Pons (tissue), 1 donor: ENCODE measurements at regions not wholly inside any gene's neighbourhood (a gene's known extent, or its start where the extent isn't known, plus 50 kb on each side); places are given as distances from the start of the nearest gene placed in this dataset.
"Not testable (repeated sequence)": the region's sequence is repeated elsewhere in the genome, so short reads cannot be mapped to it uniquely, and the experiment has no call there.

ENCODE experiments used
- DNase-seq: peaks from one replicate; pipeline ENCODE4 v3.0.0-alpha.2; 2016; ENCODE audit warnings: low spot score

DNA sequence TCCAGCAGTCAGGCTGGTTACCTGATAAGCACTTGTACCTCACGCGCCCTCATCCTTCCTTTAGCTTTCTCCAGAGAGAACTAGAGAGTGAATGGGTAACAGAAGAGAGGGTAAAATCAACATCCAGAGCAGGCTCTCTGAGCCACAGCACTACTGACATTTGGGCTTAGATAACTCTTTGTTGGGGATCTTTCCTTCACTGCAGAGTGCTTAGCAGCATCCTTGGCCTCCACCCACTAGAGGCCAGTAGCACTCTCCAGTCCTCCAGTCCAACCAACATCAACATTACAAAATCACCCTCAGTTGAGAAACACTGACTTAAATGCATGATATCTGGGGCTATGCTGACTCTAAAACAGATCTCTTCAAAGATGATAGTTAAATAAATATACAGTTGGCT lies 220.7 kb downstream of the TACR3 start:
- no peak for DNase-seq

DNA sequence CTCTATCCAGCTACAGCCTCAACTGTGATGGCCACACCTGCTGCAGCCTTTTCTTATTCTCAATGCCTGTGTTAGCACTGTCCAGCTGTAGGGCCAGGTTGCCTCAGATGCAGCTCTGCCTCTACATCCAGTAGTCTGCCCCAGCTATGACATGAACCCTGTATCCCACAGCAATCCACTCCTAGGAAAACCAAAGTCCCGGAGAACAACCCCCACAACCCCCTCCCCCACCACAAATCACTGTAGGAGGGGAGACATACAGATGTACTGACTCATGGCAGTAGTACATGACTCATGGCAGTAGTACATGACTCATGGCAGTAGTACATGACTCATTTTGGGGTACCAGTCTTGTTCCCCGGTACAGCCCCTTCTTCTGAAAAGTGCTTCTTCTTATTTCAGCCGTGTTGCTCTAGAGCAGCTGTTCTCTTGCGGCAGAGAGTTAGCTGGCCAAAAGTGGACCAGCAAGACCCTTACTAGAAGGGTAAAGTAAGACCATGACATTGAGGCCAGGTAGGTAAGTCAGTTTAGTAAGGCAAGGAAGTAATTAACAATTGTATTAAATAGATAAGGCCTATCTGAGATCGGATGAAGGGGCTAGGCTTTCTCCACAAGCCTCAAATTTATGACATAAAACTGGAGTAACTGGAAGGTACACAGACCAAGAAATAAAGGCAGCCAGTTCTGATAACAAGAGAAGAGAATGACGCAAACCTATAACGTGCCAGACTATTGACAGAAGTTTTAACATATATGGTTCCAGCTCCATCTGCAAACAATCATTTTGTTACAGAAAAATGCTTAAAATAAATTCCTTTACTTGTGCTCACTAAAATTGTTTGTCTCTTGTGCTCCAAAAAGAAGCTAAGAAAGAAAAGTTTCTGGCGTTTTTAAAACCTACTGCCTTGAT lies 221.4 kb downstream of the TACR3 start:
- no peak for DNase-seq

GRCh38 chr4:103497692-103498091 lies 222.1 kb downstream of the TACR3 start:
- no peak for DNase-seq

GRCh38 chr4:103496800-103497199 lies 223.0 kb downstream of the TACR3 start:
- no peak for DNase-seq

- DNase-seq = no peak
These were observed 226.2 kb downstream of the TACR3 start for GRCh38 chr4:103493450-103494159.

DNA sequence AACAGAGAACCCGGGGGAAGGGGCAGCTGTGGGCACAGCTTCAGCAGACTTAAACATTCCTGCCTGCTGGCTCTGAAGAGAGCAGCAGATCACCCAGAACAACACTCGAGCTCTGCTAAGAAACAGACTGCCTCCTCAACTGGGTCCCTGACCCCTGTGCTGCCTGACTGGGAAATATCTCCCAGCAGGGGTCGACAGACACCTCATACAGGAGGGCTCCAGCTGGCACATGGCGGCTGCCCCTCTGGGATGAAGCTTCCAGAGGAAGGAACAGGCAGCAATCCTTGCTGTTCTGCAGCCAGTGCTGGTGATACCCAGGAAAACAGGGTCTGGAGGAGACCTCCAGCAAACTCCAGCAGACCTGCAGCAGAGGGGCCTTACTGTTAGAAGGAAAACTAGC lies 234.5 kb downstream of the TACR3 start:
- not testable (repeated sequence) for DNase-seq

GRCh38 chr4:103484521-103484920 lies 235.3 kb downstream of the TACR3 start:
- DNase-seq = no peak

- DNase-seq = no peak
These were observed 236.9 kb downstream of the TACR3 start for GRCh38 chr4:103482893-103483292.

DNA sequence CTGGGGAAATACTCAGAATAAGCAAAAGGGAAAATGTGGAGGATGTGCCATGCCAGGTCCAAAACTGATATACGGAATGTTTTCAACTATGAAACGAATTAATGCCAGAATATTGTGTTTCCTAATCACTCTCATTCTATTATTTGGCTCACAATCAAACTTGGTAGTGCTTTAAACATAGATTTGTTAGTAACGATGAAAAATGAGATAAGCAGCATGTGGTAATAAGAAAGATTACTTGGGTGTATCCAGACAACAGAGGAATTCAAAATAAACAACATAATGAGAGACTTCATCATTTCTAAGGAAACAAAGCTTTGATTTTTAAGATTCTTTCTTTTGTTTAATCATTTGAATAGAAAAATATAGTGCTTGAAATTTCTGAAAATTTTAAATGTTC lies 237.3 kb downstream of the TACR3 start:
- DNase-seq = no peak

DNA sequence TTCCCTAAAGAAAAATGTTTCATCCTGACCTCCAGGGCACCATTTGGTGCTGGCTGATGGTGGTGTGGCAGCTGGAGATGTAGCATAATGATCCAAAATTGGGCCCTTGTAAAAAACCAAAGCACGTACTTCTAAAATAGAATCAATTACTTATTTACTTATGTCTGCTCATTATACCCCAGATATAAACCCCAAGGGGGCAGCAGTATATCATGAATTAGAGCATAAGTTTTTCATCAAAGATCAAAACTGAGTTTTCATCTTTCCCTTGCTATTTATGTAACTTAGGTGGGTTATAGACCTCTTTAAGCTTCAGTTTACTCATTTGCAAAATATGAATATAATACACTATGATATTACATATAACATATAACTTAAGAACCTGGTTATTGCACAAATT lies 241.1 kb downstream of the TACR3 start:
- DNase-seq = no peak

DNA sequence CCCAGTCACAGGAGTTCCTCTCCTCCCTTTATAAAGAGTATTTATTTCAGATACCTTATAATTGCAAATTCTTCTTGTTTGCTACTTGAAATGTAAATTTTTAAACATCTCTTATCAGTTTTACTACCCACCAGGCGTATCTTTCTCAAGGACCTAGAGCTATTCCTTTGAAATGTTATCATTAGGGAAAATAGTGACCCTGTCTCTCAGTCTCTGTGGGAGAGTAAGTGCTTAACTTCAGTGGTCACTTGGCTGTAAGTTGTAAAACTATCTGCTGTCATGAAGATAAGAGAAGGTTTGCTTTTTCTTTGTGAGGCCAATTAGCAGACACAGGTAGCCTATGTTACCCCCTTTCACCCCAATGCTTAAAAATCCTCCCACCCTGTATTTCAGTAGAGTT lies 241.6 kb downstream of the TACR3 start:
- DNase-seq = no peak

- peak; percentile 9 for DNase-seq
These were observed 259.4 kb upstream of the CENPE start for GRCh38 chr4:103457566-103457965.

- no peak for DNase-seq
These were observed 253.2 kb upstream of the CENPE start for GRCh38 chr4:103451341-103451740.

DNA sequence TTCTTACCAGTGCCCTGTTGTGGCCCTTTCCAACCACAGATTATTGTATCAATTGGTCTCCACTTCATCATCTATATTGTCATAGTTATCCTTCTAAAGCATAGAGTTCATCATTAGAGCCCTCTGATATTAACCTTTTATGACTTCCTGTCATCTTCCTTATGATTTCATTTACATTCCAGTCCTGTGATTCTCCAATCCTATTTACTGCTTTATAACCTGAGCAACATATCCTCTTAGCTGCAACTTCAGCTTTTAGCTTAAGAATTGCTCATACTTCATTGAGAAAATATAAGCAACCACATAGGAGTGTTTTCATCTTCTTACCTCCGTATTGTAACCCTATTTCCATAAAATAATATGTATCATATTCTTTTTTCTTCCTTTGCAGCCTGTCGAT lies 252.6 kb upstream of the CENPE start:
- no peak for DNase-seq

DNA sequence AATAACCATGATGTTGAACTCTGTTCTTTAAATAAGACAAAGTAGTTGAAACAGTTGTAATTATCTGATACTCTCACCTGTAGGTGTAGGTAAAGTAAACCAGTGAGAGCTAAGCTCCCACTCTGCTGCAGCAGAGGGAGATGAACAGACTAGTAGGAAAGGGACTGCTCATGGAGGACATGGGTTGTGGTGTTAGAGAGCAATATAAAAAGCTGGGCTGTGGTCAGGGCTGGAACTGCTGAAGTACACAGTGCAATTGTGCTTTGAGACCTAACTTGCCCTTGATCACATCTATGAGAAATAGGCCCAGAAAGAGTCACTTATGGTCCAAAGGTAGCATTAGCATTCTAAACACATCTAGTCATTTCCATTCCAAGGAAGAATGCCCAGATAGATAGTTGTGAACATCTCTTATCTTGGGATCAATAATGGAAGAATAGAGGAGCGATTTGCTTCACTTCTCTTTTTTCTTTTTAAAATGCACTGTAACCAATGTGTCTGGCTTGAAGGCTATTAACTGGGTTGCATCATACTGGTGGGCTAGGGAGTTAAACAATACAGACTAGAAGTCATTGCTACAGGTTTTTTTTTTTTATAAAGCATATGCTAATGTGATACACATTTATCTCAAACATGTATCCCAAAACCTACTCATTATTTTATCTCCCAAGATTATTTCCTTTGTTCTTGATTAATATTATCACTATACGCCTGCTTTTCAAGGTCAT lies 251.3 kb upstream of the CENPE start:
- DNase-seq = no peak

- no peak for DNase-seq
These were observed 247.2 kb upstream of the CENPE start for GRCh38 chr4:103445377-103445776.

- DNase-seq = no peak
These were observed 245.2 kb upstream of the CENPE start for GRCh38 chr4:103443324-103443723.

DNA sequence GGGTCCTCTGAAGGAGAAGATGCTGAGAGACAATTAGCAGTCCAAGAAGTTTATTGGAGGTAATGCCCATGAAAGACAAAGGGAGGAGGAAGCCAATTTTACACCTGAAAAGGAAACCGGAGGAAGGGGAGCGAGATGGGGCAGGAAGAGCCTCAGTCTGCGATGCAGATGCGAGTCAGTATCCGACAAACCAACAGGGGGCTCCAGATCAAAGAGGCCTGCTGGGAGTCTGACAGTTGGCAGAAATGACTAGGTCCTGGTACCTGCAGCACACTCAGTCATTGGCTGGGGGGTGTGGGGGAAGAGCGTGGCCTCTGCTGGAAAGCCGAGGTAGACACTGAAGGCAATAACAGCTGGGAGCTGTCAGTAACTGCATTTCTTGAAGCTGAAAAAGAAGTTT lies 231.1 kb upstream of the CENPE start:
- no peak for DNase-seq

DNA sequence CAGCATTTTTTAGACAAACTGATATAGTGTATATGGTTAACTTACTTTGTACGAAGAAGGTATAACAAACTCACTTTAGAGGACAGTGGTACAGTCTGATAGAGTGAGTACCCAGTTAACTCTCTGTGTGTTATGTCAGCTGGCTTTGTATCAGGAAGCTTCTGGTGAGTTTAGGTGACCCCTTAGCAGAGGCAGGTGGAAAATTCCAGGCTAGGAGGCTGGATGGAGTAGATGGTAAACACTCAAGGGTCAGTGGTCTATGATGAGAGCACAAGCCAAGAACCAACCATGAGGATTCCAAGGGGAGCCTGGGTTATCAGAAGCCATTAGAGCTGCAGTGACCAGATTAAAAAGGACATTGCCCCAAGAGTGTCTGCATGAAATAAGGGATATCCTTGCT lies 227.3 kb upstream of the CENPE start:
- no peak for DNase-seq

DNA sequence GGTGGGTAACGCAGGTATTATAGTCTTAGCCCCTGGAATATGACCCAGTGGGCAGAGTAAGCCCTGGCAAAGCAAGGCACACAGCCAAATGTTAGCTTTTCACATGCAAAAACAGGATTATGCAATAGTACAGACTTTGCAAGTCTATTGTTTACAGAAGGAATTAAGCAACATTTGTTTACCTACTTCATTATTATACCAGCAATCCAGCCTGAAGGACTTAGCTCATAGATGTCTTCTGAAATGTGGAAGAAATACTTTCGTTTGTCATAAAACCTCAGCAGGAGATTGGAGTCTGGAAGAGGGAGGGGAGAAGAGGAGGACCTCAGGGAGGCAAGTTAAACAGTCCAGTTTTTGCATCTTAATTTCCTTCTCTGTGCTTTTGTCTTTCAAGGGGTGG lies 226.7 kb upstream of the CENPE start:
- DNase-seq = no peak

GRCh38 chr4:103423261-103423660 lies 225.1 kb upstream of the CENPE start:
- no peak for DNase-seq

- DNase-seq = no peak
These were observed 224.5 kb upstream of the CENPE start for GRCh38 chr4:103422467-103423219.
